HEK293T (cell line): ENCODE measurements at regions not wholly inside any gene's neighbourhood (a gene's known extent, or its start where the extent isn't known, plus 50 kb on each side); places are given as distances from the start of the nearest gene placed in this dataset.

ENCODE experiments used
- ARNT ChIP-seq: fragments of 450-650 bp; IDR thresholded peaks from 2 replicates; pipeline ENCODE4 v1.6.1; 2017; ENCODE audit warnings: mild to moderate bottlenecking
- BHLHE40 ChIP-seq: fragments of 450-650 bp; IDR thresholded peaks from 2 replicates; pipeline ENCODE4 v1.6.1; 2016; ENCODE audit warnings: mild to moderate bottlenecking, moderate library complexity, borderline replicate concordance
- ELF4 ChIP-seq: fragments of 450-650 bp; IDR thresholded peaks from 2 replicates; pipeline ENCODE4 v1.6.1; 2017; ENCODE audit warnings: antibody characterized with exemption
- FOXA1 ChIP-seq: fragments of 450-650 bp; IDR thresholded peaks from 2 replicates; pipeline ENCODE4 v1.6.1; 2016; ENCODE audit warnings: mild to moderate bottlenecking
- FOXK2 ChIP-seq: fragments of 450-650 bp; IDR thresholded peaks from 2 replicates; pipeline ENCODE4 v1.6.1; 2016; ENCODE audit warnings: mild to moderate bottlenecking
- FOXM1 ChIP-seq: fragments of 450-650 bp; IDR thresholded peaks from 2 replicates; pipeline ENCODE4 v1.6.1; 2017; ENCODE audit warnings: mild to moderate bottlenecking, borderline replicate concordance
- HDGF ChIP-seq: fragments of 450-650 bp; IDR thresholded peaks from 2 replicates; pipeline ENCODE4 v1.6.1; 2017; ENCODE audit warnings: antibody characterized with exemption, borderline replicate concordance
- LEF1 ChIP-seq: fragments of 450-650 bp; IDR thresholded peaks from 2 replicates; pipeline ENCODE4 v1.6.1; 2017; ENCODE audit warnings: mild to moderate bottlenecking, borderline replicate concordance
- NFRKB ChIP-seq: fragments of 450-650 bp; IDR thresholded peaks from 2 replicates; pipeline ENCODE4 v1.6.1; 2016; ENCODE audit warnings: mild to moderate bottlenecking, moderate library complexity
- SP1 ChIP-seq: fragments of 450-650 bp; IDR thresholded peaks from 2 replicates; pipeline ENCODE4 v1.6.1; 2017
- SUZ12 ChIP-seq: fragments of 450-650 bp; IDR thresholded peaks from 2 replicates; pipeline ENCODE4 v1.6.1; 2016; ENCODE audit warnings: mild to moderate bottlenecking
- TARDBP ChIP-seq: fragments of 450-650 bp; IDR thresholded peaks from 2 replicates; pipeline ENCODE4 v1.6.1; 2016
- ZNF384 ChIP-seq: fragments of 450-650 bp; IDR thresholded peaks from 2 replicates; pipeline ENCODE4 v1.6.1; 2016
- TF ChIP-seq, protein P1 (sequence below): fragments of 450-650 bp; IDR thresholded peaks from 2 replicates; pipeline ENCODE4 v1.6.1; 2016

DNA sequence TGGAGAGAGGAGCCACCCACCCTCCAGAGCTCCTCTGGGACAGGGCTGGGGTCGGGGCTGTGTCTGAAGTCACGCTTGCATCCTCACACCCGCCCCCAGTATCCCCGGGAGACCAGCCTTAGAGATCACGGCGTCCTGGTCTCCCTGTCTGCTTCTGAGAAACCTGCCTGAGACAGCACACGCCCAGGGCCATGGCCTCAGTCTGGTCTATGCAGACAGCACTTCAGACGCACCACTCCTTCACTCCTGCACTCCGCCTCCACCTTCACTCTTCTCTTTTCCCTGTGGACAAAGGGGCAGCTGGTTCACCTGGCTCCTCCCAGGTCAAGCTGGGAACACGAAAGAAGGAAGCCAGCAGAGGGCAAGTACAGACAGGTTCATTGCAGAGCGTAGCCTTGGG is 248.0 kb upstream of the GSE1 start:
- no peak for TF ChIP-seq BHLHE40
- TF ChIP-seq NFRKB, result no peak
- TF ChIP-seq FOXM1, result no peak
- TF ChIP-seq ELF4, result no peak
- no peak for TF ChIP-seq SUZ12
- TF ChIP-seq TARDBP, result no peak
- TF ChIP-seq, protein P1, sequence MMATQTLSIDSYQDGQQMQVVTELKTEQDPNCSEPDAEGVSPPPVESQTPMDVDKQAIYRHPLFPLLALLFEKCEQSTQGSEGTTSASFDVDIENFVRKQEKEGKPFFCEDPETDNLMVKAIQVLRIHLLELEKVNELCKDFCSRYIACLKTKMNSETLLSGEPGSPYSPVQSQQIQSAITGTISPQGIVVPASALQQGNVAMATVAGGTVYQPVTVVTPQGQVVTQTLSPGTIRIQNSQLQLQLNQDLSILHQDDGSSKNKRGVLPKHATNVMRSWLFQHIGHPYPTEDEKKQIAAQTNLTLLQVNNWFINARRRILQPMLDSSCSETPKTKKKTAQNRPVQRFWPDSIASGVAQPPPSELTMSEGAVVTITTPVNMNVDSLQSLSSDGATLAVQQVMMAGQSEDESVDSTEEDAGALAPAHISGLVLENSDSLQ, result no peak
- TF ChIP-seq SP1, result no peak
- TF ChIP-seq FOXK2, result no peak
- TF ChIP-seq LEF1, result no peak
- TF ChIP-seq FOXA1, result no peak
- TF ChIP-seq ARNT, result no peak
- no peak for TF ChIP-seq HDGF
- no peak for TF ChIP-seq ZNF384
